ENCODE measurements at regions not wholly inside any gene's neighbourhood (a gene's known extent, or its start where the extent isn't known, plus 50 kb on each side); places are given as distances from the start of the nearest gene placed in this dataset.

DNA sequence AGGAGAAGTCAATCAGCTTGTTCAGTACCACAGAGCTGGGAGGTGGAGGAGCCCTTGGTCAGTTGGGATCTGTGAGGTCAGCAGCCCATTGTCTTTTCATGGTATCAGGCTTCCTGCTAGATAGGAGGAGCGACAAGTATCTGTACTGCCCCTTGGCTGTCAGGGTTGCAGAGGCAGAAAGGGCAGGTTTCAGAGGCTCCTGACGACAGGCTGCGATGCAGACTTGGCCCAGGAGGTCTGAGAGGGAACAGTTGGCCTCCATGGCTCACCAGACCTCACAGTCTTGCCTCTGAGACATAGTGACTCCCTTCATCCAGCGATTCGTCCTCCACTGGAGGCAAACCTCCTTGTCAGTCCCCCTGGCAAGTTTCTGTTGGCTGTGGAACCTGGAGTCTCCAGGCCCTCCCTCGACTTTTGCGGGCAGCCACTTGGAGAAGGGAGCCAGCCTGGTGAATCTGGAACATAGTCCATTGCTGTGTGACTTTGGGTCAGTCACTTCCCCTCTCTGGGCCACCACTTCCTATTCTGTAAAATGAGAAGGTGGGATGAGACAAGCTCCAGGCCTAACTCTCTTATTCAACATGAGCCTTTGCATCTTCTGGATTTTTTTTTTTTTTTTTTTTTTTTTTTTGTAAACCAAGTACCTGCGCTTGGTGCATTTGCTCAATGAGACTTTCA is 177.9 kb upstream of the TLE3 start:
- Mint-ChIP-seq H3K27ac (no peak overlapping the region), H3K9me3 (no peaks in the 10 kb centered on the region), H3K36me3 (ENCODE audit: low read depth) (no peaks in the 10 kb centered on the region), H3K4me1 (ENCODE audit: low read depth) (peaks cover 14% of the 10 kb centered on the region), H3K27me3 (ENCODE audit: insufficient read depth) (peaks cover 8% of the 10 kb centered on the region), H3K4me3 (no peak overlapping the region)
- TF ChIP-seq, protein P1, sequence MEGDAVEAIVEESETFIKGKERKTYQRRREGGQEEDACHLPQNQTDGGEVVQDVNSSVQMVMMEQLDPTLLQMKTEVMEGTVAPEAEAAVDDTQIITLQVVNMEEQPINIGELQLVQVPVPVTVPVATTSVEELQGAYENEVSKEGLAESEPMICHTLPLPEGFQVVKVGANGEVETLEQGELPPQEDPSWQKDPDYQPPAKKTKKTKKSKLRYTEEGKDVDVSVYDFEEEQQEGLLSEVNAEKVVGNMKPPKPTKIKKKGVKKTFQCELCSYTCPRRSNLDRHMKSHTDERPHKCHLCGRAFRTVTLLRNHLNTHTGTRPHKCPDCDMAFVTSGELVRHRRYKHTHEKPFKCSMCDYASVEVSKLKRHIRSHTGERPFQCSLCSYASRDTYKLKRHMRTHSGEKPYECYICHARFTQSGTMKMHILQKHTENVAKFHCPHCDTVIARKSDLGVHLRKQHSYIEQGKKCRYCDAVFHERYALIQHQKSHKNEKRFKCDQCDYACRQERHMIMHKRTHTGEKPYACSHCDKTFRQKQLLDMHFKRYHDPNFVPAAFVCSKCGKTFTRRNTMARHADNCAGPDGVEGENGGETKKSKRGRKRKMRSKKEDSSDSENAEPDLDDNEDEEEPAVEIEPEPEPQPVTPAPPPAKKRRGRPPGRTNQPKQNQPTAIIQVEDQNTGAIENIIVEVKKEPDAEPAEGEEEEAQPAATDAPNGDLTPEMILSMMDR (IDR thresholded peaks at IDR 0.05), result no peak
- DNase-seq, result no peak

DNA sequence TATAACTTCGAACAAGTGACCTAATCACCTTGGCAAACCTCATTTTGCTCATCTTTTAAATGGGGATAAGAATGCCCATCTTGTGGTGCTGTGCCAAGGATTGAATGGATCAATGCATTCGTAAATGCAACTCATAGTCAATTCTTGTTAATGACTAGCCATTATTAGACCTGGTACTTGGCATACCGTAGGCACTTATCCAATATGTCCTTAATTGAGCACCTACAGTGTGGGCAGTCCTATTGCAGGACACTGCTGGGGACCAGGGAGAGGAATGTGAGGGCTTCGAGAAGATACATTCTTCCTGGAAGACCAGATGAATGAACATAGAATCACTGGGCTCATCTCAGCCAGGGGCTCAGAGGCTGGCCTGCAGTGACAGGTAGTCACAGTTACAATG is 177.2 kb upstream of the TLE3 start:
- H3K27ac Mint-ChIP-seq, result no peak overlapping the region
- TF ChIP-seq, protein P1 (IDR thresholded peaks at IDR 0.05), result no peak
- H3K36me3 Mint-ChIP-seq (ENCODE audit: low read depth), result no peaks in the 10 kb centered on the region
- no peak overlapping the region for H3K4me3 Mint-ChIP-seq
- DNase-seq, result no peak
- peaks cover 8% of the 10 kb centered on the region for H3K27me3 Mint-ChIP-seq (ENCODE audit: insufficient read depth)
- H3K9me3 Mint-ChIP-seq, result no peaks in the 10 kb centered on the region
- peaks cover 14% of the 10 kb centered on the region for H3K4me1 Mint-ChIP-seq (ENCODE audit: low read depth)

DNA sequence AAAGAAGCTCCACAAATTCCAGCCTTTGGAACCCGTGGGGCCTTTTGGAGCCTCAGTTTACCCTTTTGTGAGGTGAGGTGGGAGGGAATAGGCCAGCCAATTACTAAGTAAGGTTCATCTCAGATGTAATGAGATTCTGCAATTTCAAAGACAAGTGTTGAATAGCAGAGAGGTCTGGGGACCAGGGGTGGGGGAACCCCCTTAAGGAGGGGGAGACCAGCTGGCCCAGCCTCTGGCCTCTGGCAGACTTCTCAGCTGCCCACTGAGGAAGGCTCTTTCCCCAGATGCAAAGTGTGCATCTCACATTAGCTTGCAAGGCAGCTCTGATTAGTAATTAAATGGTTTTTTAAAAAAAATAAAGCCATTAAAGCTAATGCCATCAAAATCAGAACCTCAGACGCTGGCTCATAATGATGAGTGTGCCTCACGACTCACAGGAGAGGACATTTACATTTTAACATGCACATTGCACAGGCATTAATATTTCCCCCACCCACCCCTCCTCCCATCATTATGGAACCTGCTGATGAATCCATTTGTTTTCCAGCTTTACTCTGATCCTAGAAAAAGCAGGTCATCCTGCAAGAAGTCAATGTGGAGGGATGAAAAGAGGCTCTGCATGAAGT is 176.7 kb upstream of the TLE3 start:
- Mint-ChIP-seq H3K36me3 (ENCODE audit: low read depth) (no peaks in the 10 kb centered on the region), H3K4me3 (no peak overlapping the region), H3K27ac (no peak overlapping the region), H3K9me3 (no peaks in the 10 kb centered on the region), H3K4me1 (ENCODE audit: low read depth) (peaks cover 14% of the 10 kb centered on the region), H3K27me3 (ENCODE audit: insufficient read depth) (peaks cover 11% of the 10 kb centered on the region)
- no peak for DNase-seq
- TF ChIP-seq, protein P1 (IDR thresholded peaks at IDR 0.05), result no peak

DNA sequence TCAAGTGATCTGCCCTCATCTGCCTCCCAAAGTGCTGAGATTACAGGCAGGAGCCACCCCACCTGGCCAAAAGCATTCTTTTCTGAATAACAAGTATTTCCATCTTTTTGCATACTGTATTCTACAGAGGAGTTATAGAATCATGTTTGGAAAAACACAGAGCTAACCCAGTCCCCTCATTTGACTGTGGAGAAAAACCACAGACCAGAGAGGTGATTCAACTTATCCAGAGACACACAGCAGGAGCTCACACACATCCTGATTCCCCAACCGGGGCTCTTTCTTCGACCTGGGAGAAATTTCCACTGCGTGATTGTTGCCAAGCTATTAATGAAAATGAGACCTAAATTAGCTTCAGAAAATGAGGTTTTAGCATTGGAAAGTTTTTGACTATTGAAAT is 176.1 kb upstream of the TLE3 start:
- DNase-seq, result no peak
- TF ChIP-seq, protein P1 (IDR thresholded peaks at IDR 0.05), result no peak
- H3K9me3 Mint-ChIP-seq, result no peaks in the 10 kb centered on the region
- H3K4me3 Mint-ChIP-seq, result no peak overlapping the region
- no peak overlapping the region for H3K27ac Mint-ChIP-seq
- H3K36me3 Mint-ChIP-seq (ENCODE audit: low read depth), result no peaks in the 10 kb centered on the region
- H3K27me3 Mint-ChIP-seq (ENCODE audit: insufficient read depth), result peaks cover 11% of the 10 kb centered on the region
- peaks cover 14% of the 10 kb centered on the region for H3K4me1 Mint-ChIP-seq (ENCODE audit: low read depth)

DNA sequence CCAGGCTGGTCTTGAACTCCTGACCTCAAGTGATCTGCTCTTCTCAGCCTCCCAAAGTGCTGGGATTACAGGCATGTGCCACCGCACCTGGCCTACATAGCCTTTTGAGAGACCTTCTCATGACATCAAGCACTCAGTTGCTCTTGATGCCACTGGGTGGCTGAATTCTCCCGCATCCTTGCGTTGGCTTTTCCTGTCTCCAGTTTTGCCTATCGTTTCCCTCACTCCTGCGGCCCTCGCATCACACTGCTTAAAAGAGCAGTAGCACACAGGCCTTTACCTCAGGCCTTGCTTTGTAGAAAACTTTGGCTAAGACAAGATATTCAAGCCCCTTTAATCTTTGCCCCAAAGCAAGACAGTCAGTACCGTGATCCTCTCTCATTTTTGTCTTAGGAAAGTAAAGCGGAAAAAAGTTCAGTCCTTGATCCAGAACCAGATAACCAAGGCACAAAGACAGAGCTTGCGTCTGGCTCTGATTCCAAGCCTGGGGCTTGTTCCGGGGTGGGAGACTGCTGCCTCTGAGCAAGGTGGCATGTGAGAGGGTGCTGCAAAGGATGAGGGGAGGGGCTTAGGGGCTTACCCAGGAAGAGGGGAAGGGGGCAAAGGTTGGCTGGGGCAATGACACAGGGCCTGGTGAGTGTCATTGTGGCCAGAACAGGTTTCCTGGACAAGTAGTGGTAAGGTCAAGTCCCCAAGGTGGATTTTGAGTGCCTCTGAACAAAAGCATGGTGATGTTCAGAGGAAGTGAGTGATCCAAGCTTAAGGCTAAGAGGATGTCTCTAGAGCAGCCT is 175.0 kb upstream of the TLE3 start:
- H3K4me3 Mint-ChIP-seq, result no peak overlapping the region
- peaks cover 18% of the 10 kb centered on the region for H3K27me3 Mint-ChIP-seq (ENCODE audit: insufficient read depth)
- no peak for DNase-seq
- no peaks in the 10 kb centered on the region for H3K36me3 Mint-ChIP-seq (ENCODE audit: low read depth)
- H3K27ac Mint-ChIP-seq, result no peak overlapping the region
- TF ChIP-seq, protein P1 (IDR thresholded peaks at IDR 0.05), result no peak
- H3K4me1 Mint-ChIP-seq (ENCODE audit: low read depth), result peaks cover 25% of the 10 kb centered on the region
- H3K9me3 Mint-ChIP-seq, result no peaks in the 10 kb centered on the region
